Mammary epithelial cell (primary cell): ENCODE measurements at regions not wholly inside any gene's neighbourhood (a gene's known extent, or its start where the extent isn't known, plus 50 kb on each side); places are given as distances from the start of the nearest gene placed in this dataset.

Source experiments
- CTCF ChIP-seq, 2 donors: IDR thresholded peaks in 1 of 2; conservative IDR thresholded peaks in 1 of 2; 2 replicates each; pipeline ENCODE4 v1.5.1; 2011 to 2012; ENCODE audit warnings: inconsistent platforms in 2 of 2, low read length in 2 of 2, mild to moderate bottlenecking in 2 of 2, control low read depth in 1 of 2, low read depth in 1 of 2; ENCODE audit not compliant: insufficient read depth in 1 of 2; ENCODE audit errors: extremely low read depth in 1 of 2
- EZH2 ChIP-seq: IDR thresholded peaks from 2 replicates; pipeline ENCODE4 v1.6.1; 2012; ENCODE audit warnings: low read length, inconsistent platforms, borderline replicate concordance

DNA sequence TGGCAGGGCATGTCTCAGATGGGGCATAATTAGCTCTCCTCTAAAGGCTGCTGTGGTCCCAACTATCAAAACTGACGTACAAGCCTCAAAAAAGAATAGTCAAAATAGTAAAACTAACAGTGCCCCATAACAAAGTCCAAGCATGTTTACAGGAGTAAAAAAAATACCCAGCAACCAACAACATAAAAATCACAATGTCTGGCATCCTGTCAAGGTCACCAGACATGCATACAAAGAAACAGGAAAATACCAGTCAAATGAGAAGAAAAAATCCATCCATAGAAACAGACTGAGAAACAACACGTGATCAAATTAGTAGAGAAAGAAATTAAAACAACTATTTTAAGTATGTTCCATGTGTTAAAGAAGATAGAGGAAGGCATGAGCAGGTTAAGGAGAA, 131.2 kb upstream of the C14orf180 start:
- TF ChIP-seq CTCF (conservative IDR thresholded peaks at IDR 0.05 in 1 of 2, IDR thresholded peaks at IDR 0.05 in 1 of 2; ENCODE audit: extremely low read depth in 1 of 2, insufficient read depth in 1 of 2, low read depth in 1 of 2, low read length in 2 of 2) = no peak
- no peak for TF ChIP-seq EZH2
